Choroid plexus epithelial cell (primary cell): ENCODE measurements at regions not wholly inside any gene's neighbourhood (a gene's known extent, or its start where the extent isn't known, plus 50 kb on each side); places are given as distances from the start of the nearest gene placed in this dataset.

Experiments
- DNase-seq: peaks from one replicate; pipeline ENCODE4 v3.0.0-alpha.2; 2010; ENCODE audit warnings: low read depth
- H3K4me3 ChIP-seq: 2 replicates; pipeline ENCODE4 v1.5.1; 2011; ENCODE audit warnings: low read depth, mild to moderate bottlenecking, control low read depth, low read length, moderate library complexity
- TF ChIP-seq, protein P1 (sequence below): conservative IDR thresholded peaks from 2 replicates; pipeline ENCODE4 v1.5.1; 2011; ENCODE audit warnings: low read depth, mild to moderate bottlenecking, control low read depth, inconsistent platforms, low read length, moderate library complexity

- TF ChIP-seq, protein P1, sequence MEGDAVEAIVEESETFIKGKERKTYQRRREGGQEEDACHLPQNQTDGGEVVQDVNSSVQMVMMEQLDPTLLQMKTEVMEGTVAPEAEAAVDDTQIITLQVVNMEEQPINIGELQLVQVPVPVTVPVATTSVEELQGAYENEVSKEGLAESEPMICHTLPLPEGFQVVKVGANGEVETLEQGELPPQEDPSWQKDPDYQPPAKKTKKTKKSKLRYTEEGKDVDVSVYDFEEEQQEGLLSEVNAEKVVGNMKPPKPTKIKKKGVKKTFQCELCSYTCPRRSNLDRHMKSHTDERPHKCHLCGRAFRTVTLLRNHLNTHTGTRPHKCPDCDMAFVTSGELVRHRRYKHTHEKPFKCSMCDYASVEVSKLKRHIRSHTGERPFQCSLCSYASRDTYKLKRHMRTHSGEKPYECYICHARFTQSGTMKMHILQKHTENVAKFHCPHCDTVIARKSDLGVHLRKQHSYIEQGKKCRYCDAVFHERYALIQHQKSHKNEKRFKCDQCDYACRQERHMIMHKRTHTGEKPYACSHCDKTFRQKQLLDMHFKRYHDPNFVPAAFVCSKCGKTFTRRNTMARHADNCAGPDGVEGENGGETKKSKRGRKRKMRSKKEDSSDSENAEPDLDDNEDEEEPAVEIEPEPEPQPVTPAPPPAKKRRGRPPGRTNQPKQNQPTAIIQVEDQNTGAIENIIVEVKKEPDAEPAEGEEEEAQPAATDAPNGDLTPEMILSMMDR, result no peak
- H3K4me3 ChIP-seq, result no peak overlapping the region
- DNase-seq, result no peak
Observed at GRCh38 chr9:134985451-134985850, 67.7 kb upstream of the FCN1 start.

- no peak for DNase-seq
- TF ChIP-seq, protein P1, result no peak
- no peak overlapping the region for H3K4me3 ChIP-seq
Observed at GRCh38 chr9:134986957-134987356, 69.2 kb upstream of the FCN1 start.

GRCh38 chr9:134987376-134987775, 69.7 kb upstream of the FCN1 start:
- no peak overlapping the region for H3K4me3 ChIP-seq
- DNase-seq, result no peak
- TF ChIP-seq, protein P1, result no peak

DNA sequence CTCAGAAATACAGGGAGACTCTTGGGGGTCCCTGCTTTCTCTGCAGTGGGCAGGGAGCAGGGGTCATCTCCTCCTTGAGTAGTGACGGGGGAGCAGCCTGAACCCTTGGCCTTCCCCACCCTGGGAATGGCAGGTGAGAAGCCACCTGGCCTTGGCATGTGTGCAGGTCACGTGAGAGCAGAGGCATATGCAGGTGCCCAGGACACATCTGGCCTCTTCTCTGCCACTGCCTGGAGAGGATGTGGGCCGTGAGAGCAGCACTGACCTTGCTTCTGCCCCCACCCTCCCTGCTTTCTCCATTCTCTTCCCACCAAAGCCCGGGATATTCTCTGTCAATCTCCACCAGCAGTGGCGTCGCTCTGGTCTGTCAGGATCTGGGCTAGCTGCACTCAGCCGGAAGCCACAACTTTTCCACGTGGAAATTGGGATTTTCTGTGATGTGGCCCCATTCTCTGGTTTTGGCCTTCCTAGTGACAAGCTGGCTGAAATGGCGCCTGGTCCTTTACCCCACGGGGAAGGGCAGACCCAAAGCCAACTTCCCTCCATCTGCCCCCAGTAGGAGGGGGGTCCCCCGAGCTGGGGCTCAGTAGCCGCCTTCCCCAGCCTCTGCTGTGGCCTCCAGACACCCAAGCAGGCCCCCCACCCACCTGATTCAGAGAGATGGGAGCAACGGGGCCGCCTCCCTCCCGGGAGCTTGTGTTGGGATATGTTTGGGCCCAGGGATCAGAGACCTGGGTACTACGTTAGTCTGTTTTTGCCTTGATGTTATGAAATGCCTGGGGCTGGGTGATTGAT, 70.4 kb upstream of the FCN1 start:
- DNase-seq, result no peak
- no peak overlapping the region for H3K4me3 ChIP-seq
- TF ChIP-seq, protein P1, result no peak

DNA sequence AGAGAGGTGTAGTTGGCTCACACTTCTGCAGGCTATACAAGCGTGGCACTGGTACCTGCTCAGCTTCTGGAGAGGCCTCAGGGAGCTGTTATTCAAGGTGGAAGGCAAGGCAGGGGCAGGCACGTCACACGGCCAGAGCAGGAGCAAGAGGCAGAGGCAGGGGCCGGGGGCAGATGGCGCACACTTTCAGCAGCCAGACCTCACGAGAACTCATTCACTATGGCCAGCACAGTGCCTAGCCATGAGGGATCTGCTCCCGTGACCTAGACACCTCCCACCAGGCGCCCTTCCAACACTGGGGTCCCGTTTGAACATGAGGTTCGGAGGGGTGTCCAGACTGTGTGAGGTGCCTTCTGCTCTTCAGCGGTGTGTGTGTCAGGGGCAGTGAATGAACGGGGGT, 71.0 kb upstream of the FCN1 start:
- DNase-seq, result no peak
- no peak overlapping the region for H3K4me3 ChIP-seq
- TF ChIP-seq, protein P1, result no peak

DNA sequence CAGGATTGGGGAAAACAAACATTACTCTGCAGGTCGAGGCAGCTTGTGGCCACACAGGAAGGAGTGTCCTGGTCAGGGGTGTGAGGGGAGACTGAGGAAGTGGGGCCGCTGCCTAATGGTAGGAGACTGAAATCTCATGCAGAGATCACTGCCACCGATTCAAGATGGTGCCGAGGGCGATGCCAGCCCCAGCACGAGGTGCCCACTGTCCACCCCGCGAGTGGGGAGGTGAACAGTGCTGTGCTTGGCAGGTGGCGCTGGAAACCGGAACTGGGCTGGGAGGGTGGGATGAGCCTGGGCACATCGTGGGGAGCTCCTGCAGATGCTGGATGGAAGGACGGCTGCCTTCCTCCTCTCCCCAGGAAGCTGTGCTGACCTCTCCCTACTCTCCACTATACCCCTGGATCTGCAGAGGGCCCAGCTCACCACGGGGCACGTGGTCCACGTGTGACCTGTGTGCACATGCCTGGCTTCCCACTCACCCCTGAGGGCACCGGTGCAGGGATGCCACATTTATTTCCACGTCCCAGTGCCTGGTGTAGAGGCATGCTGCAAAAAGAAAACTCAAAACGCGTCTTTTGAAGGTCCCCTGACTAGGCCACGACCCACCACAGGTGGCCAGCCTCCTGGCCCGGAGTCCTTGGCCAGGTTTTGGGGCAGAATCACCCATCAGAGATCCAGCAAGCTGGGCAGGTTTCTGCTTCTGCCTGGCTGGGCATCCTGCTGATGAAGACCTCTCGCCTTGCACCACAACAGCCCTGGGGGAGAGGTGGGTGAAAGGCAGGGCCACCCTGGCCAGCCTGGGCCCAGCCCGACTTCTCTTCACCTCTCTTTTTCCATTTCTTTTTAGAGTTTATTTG, 71.7 kb upstream of the FCN1 start:
- DNase-seq, result no peak
- H3K4me3 ChIP-seq, result no peak overlapping the region
- TF ChIP-seq, protein P1, result no peak
